PC-9 (cell line): ENCODE measurements at regions not wholly inside any gene's neighbourhood (a gene's known extent, or its start where the extent isn't known, plus 50 kb on each side); places are given as distances from the start of the nearest gene placed in this dataset.

Experiments used
- EZH2 ChIP-seq: fragments of 200-600 bp; sonication (generic); IDR thresholded peaks from 2 replicates; pipeline ENCODE4 v1.8.0; 2017; ENCODE audit warnings: antibody characterized with exemption, low read depth
- TF ChIP-seq, protein P1 (sequence below): fragments of 200-600 bp; sonication (generic); conservative IDR thresholded peaks from 2 replicates; pipeline ENCODE4 v1.6.1; 2017; ENCODE audit warnings: mixed run types, antibody characterized with exemption, mild to moderate bottlenecking, moderate library complexity

DNA sequence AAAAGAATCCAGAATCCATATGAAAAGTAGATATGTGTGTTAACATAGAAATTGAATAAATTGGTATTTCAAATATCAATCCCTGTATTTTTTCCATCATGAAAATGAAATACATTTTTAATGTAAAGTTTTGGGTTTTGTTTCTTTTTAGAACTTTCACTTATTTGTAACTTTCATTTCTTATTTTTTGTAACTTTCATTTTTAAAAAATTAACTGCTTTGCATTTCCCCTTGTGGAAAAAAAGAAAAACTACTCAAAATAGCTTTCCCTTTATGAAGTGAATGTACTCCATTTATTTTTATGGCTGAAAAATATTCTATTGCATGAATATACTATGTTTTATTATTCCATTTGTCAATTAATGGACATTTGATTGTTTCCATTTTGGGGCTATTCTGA lies 75.6 kb upstream of the SMNDC1 start:
- TF ChIP-seq, protein P1, sequence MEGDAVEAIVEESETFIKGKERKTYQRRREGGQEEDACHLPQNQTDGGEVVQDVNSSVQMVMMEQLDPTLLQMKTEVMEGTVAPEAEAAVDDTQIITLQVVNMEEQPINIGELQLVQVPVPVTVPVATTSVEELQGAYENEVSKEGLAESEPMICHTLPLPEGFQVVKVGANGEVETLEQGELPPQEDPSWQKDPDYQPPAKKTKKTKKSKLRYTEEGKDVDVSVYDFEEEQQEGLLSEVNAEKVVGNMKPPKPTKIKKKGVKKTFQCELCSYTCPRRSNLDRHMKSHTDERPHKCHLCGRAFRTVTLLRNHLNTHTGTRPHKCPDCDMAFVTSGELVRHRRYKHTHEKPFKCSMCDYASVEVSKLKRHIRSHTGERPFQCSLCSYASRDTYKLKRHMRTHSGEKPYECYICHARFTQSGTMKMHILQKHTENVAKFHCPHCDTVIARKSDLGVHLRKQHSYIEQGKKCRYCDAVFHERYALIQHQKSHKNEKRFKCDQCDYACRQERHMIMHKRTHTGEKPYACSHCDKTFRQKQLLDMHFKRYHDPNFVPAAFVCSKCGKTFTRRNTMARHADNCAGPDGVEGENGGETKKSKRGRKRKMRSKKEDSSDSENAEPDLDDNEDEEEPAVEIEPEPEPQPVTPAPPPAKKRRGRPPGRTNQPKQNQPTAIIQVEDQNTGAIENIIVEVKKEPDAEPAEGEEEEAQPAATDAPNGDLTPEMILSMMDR, result no peak
- no peak for TF ChIP-seq EZH2
